Sigmoid colon (tissue), 6 donors: ENCODE measurements at regions not wholly inside any gene's neighbourhood (a gene's known extent, or its start where the extent isn't known, plus 50 kb on each side); places are given as distances from the start of the nearest gene placed in this dataset.

ENCODE experiments used
- DNase-seq: peaks from one replicate; pipeline ENCODE4 v3.0.0-alpha.2; 2019
- H3K27ac ChIP-seq, 4 donors: fragments of 200-600 bp; sonication (generic); one replicate each; pipeline ENCODE4 v1.5.1; 2016 to 2019; ENCODE audit warnings: mild to moderate bottlenecking in 1 of 4
- H3K27me3 ChIP-seq, 3 donors: fragments of 200-600 bp; sonication (generic); one replicate each; pipeline ENCODE4 v1.5.1; 2019; ENCODE audit warnings: mild to moderate bottlenecking in 1 of 3
- H3K36me3 ChIP-seq, 4 donors: fragments of 200-600 bp; sonication (generic); one replicate each; pipeline ENCODE4 v1.5.1; 2016 to 2019
- H3K4me1 ChIP-seq, 4 donors: fragments of 200-600 bp; sonication (generic); one replicate each; pipeline ENCODE4 v1.5.1; 2017 to 2019
- H3K4me3 ChIP-seq, 4 donors: fragments of 200-600 bp; sonication (generic); one replicate each; pipeline ENCODE4 v1.5.1; 2017 to 2019; ENCODE audit warnings: mild to moderate bottlenecking in 2 of 4, moderate library complexity in 1 of 4
- H3K9me3 ChIP-seq, 4 donors: fragments of 200-600 bp in 3 of 4; sonication (generic) in 3 of 4; one replicate each; pipeline versions ENCODE4 v1.5.1 to v1.6.1; 2013 to 2019
- CTCF ChIP-seq, 4 experiments: fragments of 450-650 bp in 3 of 4; fragments of 200-600 bp in 1 of 4; IDR thresholded peaks; one replicate each; pipeline ENCODE4 v1.5.1; 2016 to 2019; ENCODE audit warnings: antibody characterized with exemption in 4 of 4, mild to moderate bottlenecking in 3 of 4, moderate library complexity in 2 of 4
- EP300 ChIP-seq, 4 donors: sonication (generic); formaldehyde crosslinking; IDR thresholded peaks; one replicate each; pipeline ENCODE4 v1.6.1; 2017; ENCODE audit warnings: antibody characterized with exemption in 4 of 4
- POLR2A ChIP-seq, 2 donors: fragments of 450-650 bp; IDR thresholded peaks; one replicate each; pipeline ENCODE4 v1.6.1; 2016; ENCODE audit warnings: antibody characterized with exemption in 2 of 2, mild to moderate bottlenecking in 2 of 2, moderate library complexity in 2 of 2
- POLR2AphosphoS5 ChIP-seq, 4 donors: sonication (generic); formaldehyde crosslinking; IDR thresholded peaks; one replicate each; pipeline ENCODE4 v1.6.1; 2017; ENCODE audit warnings: antibody characterized with exemption in 4 of 4
- WGBS, 2 donors: extraction: QIAGEN DNeasy Blood & Tissue Kit; methylation state at CpG; one replicate each; pipeline ENCODE4 v1.1.7; 2013; 5-methylcytosine and 5-hydroxymethylcytosine counted together
- intact Hi-C: fragments of 100-400 bp; cut with DNase I; formaldehyde crosslinking; loops from one replicate; pipeline ENCODE4 v1.15.1; 2023
- donor health status: healthy with polysubstance abuse.
- donor health status: healthy.

- Histone ChIP-seq H3K4me3 (no peak overlapping the region), H3K36me3 (no peaks in the 10 kb centered on the region), H3K9me3 (no peaks in the 10 kb centered on the region), H3K27me3 (no peaks in the 10 kb centered on the region), H3K4me1 (no peaks in the 10 kb centered on the region), H3K27ac (no peak overlapping the region)
- TF ChIP-seq POLR2A (IDR thresholded peaks at IDR 0.05) (no peak), EP300 (IDR thresholded peaks at IDR 0.05) (no peak), CTCF (IDR thresholded peaks at IDR 0.05) (no peak), POLR2AphosphoS5 (IDR thresholded peaks at IDR 0.05) (no peak)
- intact Hi-C loops: no loop called here
- WGBS, 2 donors: 84 to 96% methylated on average over 1 of the region's 1 CpG
- DNase-seq: no peak
Observed at GRCh38 chr21:27464648-27465047, 497.8 kb upstream of the ADAMTS5 start.

- WGBS, 2 donors: 85 to 91% methylated on average over 2 of the region's 2 CpGs
- TF ChIP-seq POLR2AphosphoS5 (IDR thresholded peaks at IDR 0.05) (no peak), EP300 (IDR thresholded peaks at IDR 0.05) (no peak), CTCF (IDR thresholded peaks at IDR 0.05) (no peak)
- intact Hi-C loops: no loop called here
Observed at GRCh38 chr21:27462726-27463125, 495.8 kb upstream of the ADAMTS5 start.

GRCh38 chr21:27454234-27454633 is 487.3 kb upstream of the ADAMTS5 start:
- intact Hi-C loops: no loop called here
- DNase-seq: no peak
- H3K36me3 ChIP-seq: no peaks in the 10 kb centered on the region
- no peaks in the 10 kb centered on the region for H3K27me3 ChIP-seq
- no peak overlapping the region for H3K27ac ChIP-seq
- TF ChIP-seq POLR2A (IDR thresholded peaks at IDR 0.05): no peak
- TF ChIP-seq CTCF (IDR thresholded peaks at IDR 0.05): no peak
- 89 to 92% methylated on average over 2 of the region's 2 CpGs for WGBS, 2 donors
- H3K9me3 ChIP-seq: no peaks in the 10 kb centered on the region
- no peak overlapping the region for H3K4me3 ChIP-seq
- H3K4me1 ChIP-seq: no peaks in the 10 kb centered on the region

More at GRCh38 chr21:27462726-27463125, 495.8 kb upstream of the ADAMTS5 start:
- DNase-seq: no peak
- Histone ChIP-seq H3K27ac (no peak overlapping the region), H3K36me3 (no peaks in the 10 kb centered on the region), H3K4me3 (no peak overlapping the region), H3K27me3 (no peaks in the 10 kb centered on the region), H3K4me1 (no peaks in the 10 kb centered on the region), H3K9me3 (no peaks in the 10 kb centered on the region)

DNA sequence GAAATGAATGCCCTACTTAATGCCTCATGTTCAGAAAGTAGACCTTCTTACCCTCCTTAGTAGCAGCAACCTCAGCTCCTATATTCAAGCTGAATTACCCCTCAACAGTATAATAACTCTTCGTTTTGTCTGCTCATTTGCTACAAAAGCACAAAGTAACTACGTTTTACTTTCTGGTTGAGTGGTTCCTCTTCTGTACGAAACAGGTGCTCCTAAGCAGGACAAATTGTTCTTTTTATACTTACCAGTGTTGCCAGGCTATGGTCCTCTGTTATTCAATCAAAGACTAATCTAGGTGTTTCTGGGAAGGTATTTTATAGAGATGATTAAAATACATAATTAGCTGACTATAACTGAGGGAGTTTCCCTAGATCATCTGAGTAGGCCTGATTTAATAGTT is 484.2 kb upstream of the ADAMTS5 start:
- 79 to 81% methylated on average over 3 of the region's 3 CpGs for WGBS, 2 donors
- Histone ChIP-seq H3K27me3 (no peaks in the 10 kb centered on the region), H3K36me3 (no peaks in the 10 kb centered on the region), H3K27ac (no peak overlapping the region), H3K4me3 (no peak overlapping the region), H3K9me3 (no peaks in the 10 kb centered on the region), H3K4me1 (no peaks in the 10 kb centered on the region)
- TF ChIP-seq POLR2A (IDR thresholded peaks at IDR 0.05) (no peak), POLR2AphosphoS5 (IDR thresholded peaks at IDR 0.05) (no peak), CTCF (IDR thresholded peaks at IDR 0.05) (no peak), EP300 (IDR thresholded peaks at IDR 0.05) (no peak)
- no peak for DNase-seq
- intact Hi-C loops: no loop called here

GRCh38 chr21:27450216-27450615 is 483.3 kb upstream of the ADAMTS5 start:
- no peak for DNase-seq
- H3K4me3 ChIP-seq: no peak overlapping the region
- H3K4me1 ChIP-seq: no peaks in the 10 kb centered on the region
- no peak overlapping the region for H3K27ac ChIP-seq
- WGBS, 2 donors: 61 to 71% methylated on average over 3 of the region's 3 CpGs
- H3K36me3 ChIP-seq: no peaks in the 10 kb centered on the region
- no peaks in the 10 kb centered on the region for H3K9me3 ChIP-seq
- TF ChIP-seq POLR2AphosphoS5 (IDR thresholded peaks at IDR 0.05): no peak
- no peak for TF ChIP-seq POLR2A (IDR thresholded peaks at IDR 0.05)
- TF ChIP-seq CTCF (IDR thresholded peaks at IDR 0.05): no peak
- TF ChIP-seq EP300 (IDR thresholded peaks at IDR 0.05): no peak
- H3K27me3 ChIP-seq: no peaks in the 10 kb centered on the region
- intact Hi-C loops: no loop called here
